ENCODE measurements at regions not wholly inside any gene's neighbourhood (a gene's known extent, or its start where the extent isn't known, plus 50 kb on each side); places are given as distances from the start of the nearest gene placed in this dataset.

- TF ChIP-seq, protein P1, sequence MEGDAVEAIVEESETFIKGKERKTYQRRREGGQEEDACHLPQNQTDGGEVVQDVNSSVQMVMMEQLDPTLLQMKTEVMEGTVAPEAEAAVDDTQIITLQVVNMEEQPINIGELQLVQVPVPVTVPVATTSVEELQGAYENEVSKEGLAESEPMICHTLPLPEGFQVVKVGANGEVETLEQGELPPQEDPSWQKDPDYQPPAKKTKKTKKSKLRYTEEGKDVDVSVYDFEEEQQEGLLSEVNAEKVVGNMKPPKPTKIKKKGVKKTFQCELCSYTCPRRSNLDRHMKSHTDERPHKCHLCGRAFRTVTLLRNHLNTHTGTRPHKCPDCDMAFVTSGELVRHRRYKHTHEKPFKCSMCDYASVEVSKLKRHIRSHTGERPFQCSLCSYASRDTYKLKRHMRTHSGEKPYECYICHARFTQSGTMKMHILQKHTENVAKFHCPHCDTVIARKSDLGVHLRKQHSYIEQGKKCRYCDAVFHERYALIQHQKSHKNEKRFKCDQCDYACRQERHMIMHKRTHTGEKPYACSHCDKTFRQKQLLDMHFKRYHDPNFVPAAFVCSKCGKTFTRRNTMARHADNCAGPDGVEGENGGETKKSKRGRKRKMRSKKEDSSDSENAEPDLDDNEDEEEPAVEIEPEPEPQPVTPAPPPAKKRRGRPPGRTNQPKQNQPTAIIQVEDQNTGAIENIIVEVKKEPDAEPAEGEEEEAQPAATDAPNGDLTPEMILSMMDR (IDR thresholded peaks at IDR 0.05), result no peak
- no peak for TF ChIP-seq POLR2A (IDR thresholded peaks at IDR 0.05)
- TF ChIP-seq POLR2AphosphoS5 (IDR thresholded peaks at IDR 0.05), result no peak
These were observed 66.6 kb upstream of the SPATA31E1 start for GRCh38 chr9:87816036-87816435.
